Uterus (tissue), 2 donors: ENCODE measurements at regions not wholly inside any gene's neighbourhood (a gene's known extent, or its start where the extent isn't known, plus 50 kb on each side); places are given as distances from the start of the nearest gene placed in this dataset.

Source experiments
- POLR2A ChIP-seq, 2 donors: fragments of 450-650 bp; IDR thresholded peaks; one replicate each; pipeline ENCODE4 v1.6.1; 2016; ENCODE audit warnings: antibody characterized with exemption in 2 of 2, mild to moderate bottlenecking in 1 of 2, moderate library complexity in 1 of 2
- TF ChIP-seq, protein P1 (sequence below), 4 experiments: fragments of 200-600 bp in 2 of 4; fragments of 450-650 bp in 2 of 4; sonication (generic) in 2 of 4; IDR thresholded peaks; one replicate each; pipeline ENCODE4 v1.5.1; 2016 to 2019; ENCODE audit warnings: antibody characterized with exemption in 4 of 4, mild to moderate bottlenecking in 2 of 4, moderate library complexity in 1 of 4

DNA sequence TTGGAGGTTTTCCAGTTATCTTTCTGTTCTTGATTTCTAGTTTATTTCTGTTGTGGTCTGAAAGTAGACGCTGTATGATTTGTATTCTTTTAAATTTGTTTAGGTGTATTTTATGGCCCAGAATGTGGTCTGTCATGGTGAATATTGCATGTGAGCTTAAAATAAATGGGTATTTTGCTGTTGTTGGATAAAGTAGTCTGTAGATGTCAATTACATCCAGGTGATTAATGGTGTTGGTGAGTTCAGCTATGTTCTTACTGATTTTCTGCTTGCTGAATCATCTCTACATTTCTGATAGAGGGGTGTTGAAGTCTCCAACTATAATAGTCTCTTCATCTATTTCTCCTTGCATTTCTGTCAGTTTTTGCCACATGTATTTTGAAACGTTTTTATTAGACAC lies 383.3 kb upstream of the SGO1 start:
- TF ChIP-seq, protein P1, sequence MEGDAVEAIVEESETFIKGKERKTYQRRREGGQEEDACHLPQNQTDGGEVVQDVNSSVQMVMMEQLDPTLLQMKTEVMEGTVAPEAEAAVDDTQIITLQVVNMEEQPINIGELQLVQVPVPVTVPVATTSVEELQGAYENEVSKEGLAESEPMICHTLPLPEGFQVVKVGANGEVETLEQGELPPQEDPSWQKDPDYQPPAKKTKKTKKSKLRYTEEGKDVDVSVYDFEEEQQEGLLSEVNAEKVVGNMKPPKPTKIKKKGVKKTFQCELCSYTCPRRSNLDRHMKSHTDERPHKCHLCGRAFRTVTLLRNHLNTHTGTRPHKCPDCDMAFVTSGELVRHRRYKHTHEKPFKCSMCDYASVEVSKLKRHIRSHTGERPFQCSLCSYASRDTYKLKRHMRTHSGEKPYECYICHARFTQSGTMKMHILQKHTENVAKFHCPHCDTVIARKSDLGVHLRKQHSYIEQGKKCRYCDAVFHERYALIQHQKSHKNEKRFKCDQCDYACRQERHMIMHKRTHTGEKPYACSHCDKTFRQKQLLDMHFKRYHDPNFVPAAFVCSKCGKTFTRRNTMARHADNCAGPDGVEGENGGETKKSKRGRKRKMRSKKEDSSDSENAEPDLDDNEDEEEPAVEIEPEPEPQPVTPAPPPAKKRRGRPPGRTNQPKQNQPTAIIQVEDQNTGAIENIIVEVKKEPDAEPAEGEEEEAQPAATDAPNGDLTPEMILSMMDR (IDR thresholded peaks at IDR 0.05): no peak
- no peak for TF ChIP-seq POLR2A (IDR thresholded peaks at IDR 0.05)
